Brain microvascular endothelial cell (primary cell): ENCODE measurements at regions not wholly inside any gene's neighbourhood (a gene's known extent, or its start where the extent isn't known, plus 50 kb on each side); places are given as distances from the start of the nearest gene placed in this dataset.

Experiments used
- DNase-seq: peaks from one replicate; pipeline ENCODE4 v3.0.0-alpha.2; 2020
- H3K27ac ChIP-seq: fragments of 250-450 bp; sonication (Bioruptor Pico); 2 replicates; pipeline ENCODE4 v1.5.1; 2020; ENCODE audit warnings: mild to moderate bottlenecking, moderate library complexity
- H3K27me3 ChIP-seq: fragments of 250-450 bp; sonication (Bioruptor Pico); replicated peaks from 2 replicates; pipeline ENCODE4 v1.5.1; 2020; ENCODE audit warnings: mild to moderate bottlenecking
- H3K36me3 ChIP-seq: fragments of 250-450 bp; sonication (Bioruptor Pico); replicated peaks from 2 replicates; pipeline ENCODE4 v1.5.1; 2020; ENCODE audit warnings: mild to moderate bottlenecking
- H3K4me3 ChIP-seq: 2 replicates; pipeline ENCODE4 v1.5.1; 2011; ENCODE audit warnings: low read depth, mild to moderate bottlenecking, control low read depth, low read length, moderate library complexity
- in situ Hi-C: cut with HindIII; loops from 2 replicates; pipeline ENCODE4 v1.10.0; 2017; ENCODE audit warnings: low sequenced_read_pairs, low pct_ligation_motif_present
- TF ChIP-seq, protein P1 (sequence below): IDR thresholded peaks from 2 replicates; pipeline ENCODE4 v1.5.1; 2011; ENCODE audit warnings: low read depth, mild to moderate bottlenecking, moderate library complexity, low read length, control low read depth, inconsistent platforms; ENCODE audit errors: missing control alignments

DNA sequence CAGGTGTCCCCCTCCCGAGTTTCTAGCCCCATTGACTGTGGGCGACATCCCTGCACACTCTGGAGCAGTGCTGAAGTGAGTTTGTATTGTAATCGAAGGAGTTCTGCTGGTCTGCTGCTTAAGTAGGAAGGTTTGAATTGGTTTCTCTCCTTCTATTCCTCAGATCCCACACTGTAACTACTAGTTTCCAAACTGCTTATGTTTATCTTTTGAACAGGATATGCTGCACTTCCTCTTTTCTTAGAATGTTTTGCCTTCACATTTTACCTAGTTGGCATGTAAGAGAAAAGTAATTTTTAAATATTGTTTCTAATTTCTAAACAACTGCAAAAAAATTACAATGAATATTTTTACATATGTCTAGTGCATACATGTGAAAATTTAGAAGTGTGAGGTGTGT lies 511.8 kb downstream of the KLF12 start:
- DNase-seq, result no peak
- H3K36me3 ChIP-seq, result no peaks in the 10 kb centered on the region
- H3K27me3 ChIP-seq, result no peaks in the 10 kb centered on the region
- no peak overlapping the region for H3K27ac ChIP-seq
- no peak overlapping the region for H3K4me3 ChIP-seq
- TF ChIP-seq, protein P1, sequence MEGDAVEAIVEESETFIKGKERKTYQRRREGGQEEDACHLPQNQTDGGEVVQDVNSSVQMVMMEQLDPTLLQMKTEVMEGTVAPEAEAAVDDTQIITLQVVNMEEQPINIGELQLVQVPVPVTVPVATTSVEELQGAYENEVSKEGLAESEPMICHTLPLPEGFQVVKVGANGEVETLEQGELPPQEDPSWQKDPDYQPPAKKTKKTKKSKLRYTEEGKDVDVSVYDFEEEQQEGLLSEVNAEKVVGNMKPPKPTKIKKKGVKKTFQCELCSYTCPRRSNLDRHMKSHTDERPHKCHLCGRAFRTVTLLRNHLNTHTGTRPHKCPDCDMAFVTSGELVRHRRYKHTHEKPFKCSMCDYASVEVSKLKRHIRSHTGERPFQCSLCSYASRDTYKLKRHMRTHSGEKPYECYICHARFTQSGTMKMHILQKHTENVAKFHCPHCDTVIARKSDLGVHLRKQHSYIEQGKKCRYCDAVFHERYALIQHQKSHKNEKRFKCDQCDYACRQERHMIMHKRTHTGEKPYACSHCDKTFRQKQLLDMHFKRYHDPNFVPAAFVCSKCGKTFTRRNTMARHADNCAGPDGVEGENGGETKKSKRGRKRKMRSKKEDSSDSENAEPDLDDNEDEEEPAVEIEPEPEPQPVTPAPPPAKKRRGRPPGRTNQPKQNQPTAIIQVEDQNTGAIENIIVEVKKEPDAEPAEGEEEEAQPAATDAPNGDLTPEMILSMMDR, result no peak
- in situ Hi-C loops, result no loop called here

GRCh38 chr13:73618275-73618865 lies 515.8 kb downstream of the KLF12 start:
- in situ Hi-C loops, result no loop called here
- DNase-seq, result no peak
- H3K36me3 ChIP-seq, result no peaks in the 10 kb centered on the region
- H3K4me3 ChIP-seq, result no peak overlapping the region
- no peaks in the 10 kb centered on the region for H3K27me3 ChIP-seq
- H3K27ac ChIP-seq, result no peak overlapping the region
- TF ChIP-seq, protein P1, result no peak

- no peak for DNase-seq
- H3K27ac ChIP-seq, result no peak overlapping the region
- H3K36me3 ChIP-seq, result no peaks in the 10 kb centered on the region
- TF ChIP-seq, protein P1, result no peak
- no peak overlapping the region for H3K4me3 ChIP-seq
- H3K27me3 ChIP-seq, result no peaks in the 10 kb centered on the region
- in situ Hi-C loops, result no loop called here
Observed at GRCh38 chr13:73616861-73617260, 517.3 kb downstream of the KLF12 start.

- no peak for DNase-seq
- H3K4me3 ChIP-seq, result no peak overlapping the region
- TF ChIP-seq, protein P1, result no peak
- H3K27ac ChIP-seq, result no peak overlapping the region
- H3K36me3 ChIP-seq, result no peaks in the 10 kb centered on the region
- in situ Hi-C loops, result no loop called here
- no peaks in the 10 kb centered on the region for H3K27me3 ChIP-seq
Observed at GRCh38 chr13:73610799-73611592, 523.2 kb downstream of the KLF12 start.

- in situ Hi-C loops, result no loop called here
- TF ChIP-seq, protein P1, result no peak
- H3K27ac ChIP-seq, result no peak overlapping the region
- DNase-seq, result no peak
- no peaks in the 10 kb centered on the region for H3K36me3 ChIP-seq
- H3K27me3 ChIP-seq, result no peaks in the 10 kb centered on the region
- H3K4me3 ChIP-seq, result no peak overlapping the region
Observed at GRCh38 chr13:73608711-73609485, 525.3 kb downstream of the KLF12 start.
